NCI-H345 treated with DMSO at 0.1 percent for 48 hours (cell line): ENCODE measurements at regions not wholly inside any gene's neighbourhood (a gene's known extent, or its start where the extent isn't known, plus 50 kb on each side); places are given as distances from the start of the nearest gene placed in this dataset.
A peak's percentile ranks its signal among the peaks of the same experiment; 100 is the strongest.

Experiments used
- DNase-seq: peaks from one replicate; lab custom pipeline; 2025; ENCODE audit not compliant: unreplicated experiment; lab: John Stamatoyannopoulos, UW

GRCh38 chr4:11189756-11190155 lies 238.9 kb downstream of the HS3ST1 start:
- DNase-seq = no peak

- DNase-seq = no peak
Observed at GRCh38 chr4:11183356-11183740, 245.3 kb downstream of the HS3ST1 start.

- DNase-seq = no peak
Observed at GRCh38 chr4:11182586-11183355, 245.9 kb downstream of the HS3ST1 start.

GRCh38 chr4:11182031-11182430 lies 246.7 kb downstream of the HS3ST1 start:
- DNase-seq = no peak

GRCh38 chr4:11179796-11180195 lies 248.9 kb downstream of the HS3ST1 start:
- no peak for DNase-seq

- no peak for DNase-seq
Observed at GRCh38 chr4:11178433-11178832, 250.3 kb downstream of the HS3ST1 start.

GRCh38 chr4:11175374-11175773 lies 253.3 kb downstream of the HS3ST1 start:
- no peak for DNase-seq

- DNase-seq = no peak
Observed at GRCh38 chr4:11166606-11167005, 262.1 kb downstream of the HS3ST1 start.

GRCh38 chr4:11166034-11166433 lies 262.7 kb downstream of the HS3ST1 start:
- no peak for DNase-seq

GRCh38 chr4:11165052-11165451 lies 263.6 kb downstream of the HS3ST1 start:
- DNase-seq = no peak

GRCh38 chr4:11160288-11160687 lies 268.4 kb downstream of the HS3ST1 start:
- no peak for DNase-seq

- no peak for DNase-seq
Observed at GRCh38 chr4:11158971-11159370, 269.7 kb downstream of the HS3ST1 start.

- DNase-seq = no peak
Observed at GRCh38 chr4:11155208-11155867, 273.4 kb downstream of the HS3ST1 start.

GRCh38 chr4:11153171-11153750 lies 275.4 kb downstream of the HS3ST1 start:
- no peak for DNase-seq

GRCh38 chr4:11152684-11153083 lies 276.0 kb downstream of the HS3ST1 start:
- DNase-seq = no peak

- peak; percentile 30 for DNase-seq
Observed at GRCh38 chr4:11151500-11151899, 277.2 kb downstream of the HS3ST1 start.

- DNase-seq = peak; percentile 14
Observed at GRCh38 chr4:11149612-11150259, 279.0 kb downstream of the HS3ST1 start.

- no peak for DNase-seq
Observed at GRCh38 chr4:11139871-11140270, 288.8 kb downstream of the HS3ST1 start.

- no peak for DNase-seq
Observed at GRCh38 chr4:11138964-11139363, 289.7 kb downstream of the HS3ST1 start.

- DNase-seq = no peak
Observed at GRCh38 chr4:11134705-11135104, 294.0 kb downstream of the HS3ST1 start.

GRCh38 chr4:11133868-11134267 lies 294.8 kb downstream of the HS3ST1 start:
- DNase-seq = no peak

GRCh38 chr4:11132478-11132877 lies 296.2 kb downstream of the HS3ST1 start:
- no peak for DNase-seq
